H1 (cell line): ENCODE measurements at regions not wholly inside any gene's neighbourhood (a gene's known extent, or its start where the extent isn't known, plus 50 kb on each side); places are given as distances from the start of the nearest gene placed in this dataset.

Experiments
- CTCF ChIA-PET: fragments of 300-600 bp; sonication (Branson Sonifier 250); formaldehyde crosslinking; loops from one replicate; lab custom pipeline; 2021; ENCODE audit not compliant: partially characterized antibody; lab: Charles Lee
- POLR2A ChIA-PET: fragments of 300-600 bp; sonication (Branson Sonifier 250); formaldehyde crosslinking; loops from one replicate; lab custom pipeline; 2021; ENCODE audit warnings: inconsistent platforms; ENCODE audit not compliant: partially characterized antibody; lab: Charles Lee
- DNase-seq, 2 experiments: peaks; one replicate each; pipeline versions ENCODE4 v3.0.0 to v3.0.0-alpha.2; 2010 to 2022; ENCODE audit warnings: low spot score in 2 of 2, low read depth in 1 of 2, mixed read lengths in 1 of 2
- FAIRE-seq: peaks from 2 replicates; lab custom pipeline; 2011; peaks lifted over from hg19 to GRCh38; lab: Jason Lieb, UNC
- H2AFZ ChIP-seq: 2 replicates; pipeline ENCODE4 v1.8.1; 2012; ENCODE audit warnings: low read length, inconsistent platforms
- H2AK5ac ChIP-seq: 2 replicates; pipeline ENCODE4 v1.6.1; 2013; ENCODE audit warnings: low read depth, low read length
- H2BK120ac ChIP-seq: replicated peaks from 2 replicates; pipeline ENCODE3; 2013; ENCODE audit warnings: low read depth, low read length, inconsistent platforms
- H2BK12ac ChIP-seq: 2 replicates; pipeline ENCODE4 v1.6.1; 2013; ENCODE audit warnings: low read depth, low read length
- H2BK15ac ChIP-seq: 2 replicates; pipeline ENCODE4 v1.6.1; 2013; ENCODE audit warnings: low read length
- H2BK20ac ChIP-seq: 2 replicates; pipeline ENCODE4 v1.6.1; 2013; ENCODE audit warnings: low read length
- H2BK5ac ChIP-seq: 2 replicates; pipeline ENCODE4 v1.6.1; 2013; ENCODE audit warnings: low read depth, low read length
- H3K14ac ChIP-seq: 2 replicates; pipeline ENCODE4 v1.6.1; 2013; ENCODE audit warnings: inconsistent platforms; ENCODE audit not compliant: insufficient read length
- H3K18ac ChIP-seq: 2 replicates; pipeline ENCODE4 v1.6.1; 2013; ENCODE audit warnings: low read length; ENCODE audit errors: extremely low read depth
- H3K23ac ChIP-seq: 2 replicates; pipeline ENCODE4 v1.6.1; 2013; ENCODE audit warnings: inconsistent platforms; ENCODE audit not compliant: insufficient read length
- H3K23me2 ChIP-seq: 2 replicates; pipeline ENCODE4 v1.6.1; 2013; ENCODE audit warnings: low read depth, low read length
- H3K27ac ChIP-seq: 2 replicates; pipeline ENCODE4 v1.6.1; 2011; ENCODE audit warnings: low read depth, low read length, inconsistent platforms
- H3K27me3 ChIP-seq, 4 experiments: replicated peaks in 1 of 4; 1 replicate in 1 of 4; 2 replicates in 3 of 4; pipeline versions ENCODE4 v1.6.1 to v1.8.1; 2011 to 2013; ENCODE audit warnings: low read length in 3 of 4, mild to moderate bottlenecking in 3 of 4, inconsistent platforms in 2 of 4, mixed read lengths in 2 of 4, moderate library complexity in 1 of 4; ENCODE audit not compliant: control insufficient read depth in 3 of 4, insufficient read depth in 3 of 4; ENCODE audit errors: extremely low read depth in 1 of 4
- H3K36me3 ChIP-seq, 4 experiments: 2 replicates each; pipeline versions ENCODE4 v1.6.1 to v1.8.1; 2011 to 2013; ENCODE audit warnings: mild to moderate bottlenecking in 4 of 4, low read length in 3 of 4, moderate library complexity in 2 of 4, control low read depth in 1 of 4, inconsistent platforms in 1 of 4; ENCODE audit not compliant: insufficient read depth in 4 of 4, control insufficient read depth in 2 of 4
- H3K4ac ChIP-seq: replicated peaks from 2 replicates; pipeline ENCODE3; 2013; ENCODE audit warnings: low read length, low read depth, mixed read lengths, inconsistent platforms; ENCODE audit not compliant: insufficient read length
- H3K4me1 ChIP-seq, 4 experiments: replicated peaks in 1 of 4; 1 replicate in 1 of 4; 2 replicates in 3 of 4; pipeline versions ENCODE4 v1.6.1 to v1.8.1; 2011 to 2013; ENCODE audit warnings: low read length in 3 of 4, inconsistent platforms in 2 of 4, mixed read lengths in 1 of 4; ENCODE audit not compliant: insufficient read depth in 4 of 4, control insufficient read depth in 3 of 4
- H3K4me2 ChIP-seq, 2 experiments: 2 replicates each; pipeline versions ENCODE4 v1.6.1 to v1.8.1; 2011 to 2013; ENCODE audit warnings: low read depth in 2 of 2, low read length in 2 of 2, control low read depth in 1 of 2, inconsistent platforms in 1 of 2, mild to moderate bottlenecking in 1 of 2; ENCODE audit not compliant: insufficient read depth in 1 of 2
- H3K4me3 ChIP-seq, 4 experiments: fragments of 200-600, 300-600 bp in 1 of 4; sonication (generic), shearing (Covaris generic), sonication (Bioruptor Twin) in 1 of 4; 2 replicates each; pipeline versions ENCODE4 v1.5.1 to v1.8.1; 2011 to 2016; ENCODE audit warnings: low read length in 4 of 4, low read depth in 3 of 4, control low read depth in 2 of 4, inconsistent platforms in 2 of 4, mild to moderate bottlenecking in 2 of 4, mixed read lengths in 1 of 4, moderate library complexity in 1 of 4; ENCODE audit not compliant: insufficient read depth in 2 of 4; ENCODE audit errors: extremely low read depth in 1 of 4
- H3K56ac ChIP-seq: replicated peaks from 2 replicates; pipeline ENCODE3; 2013; ENCODE audit warnings: low read depth, mild to moderate bottlenecking, mixed read lengths, low read length, inconsistent platforms; ENCODE audit not compliant: insufficient read length
- H3K79me1 ChIP-seq: 2 replicates; pipeline ENCODE4 v1.6.1; 2013; ENCODE audit warnings: low read depth, low read length, control low read depth
- H3K79me2 ChIP-seq, 2 experiments: 2 replicates each; pipeline versions ENCODE4 v1.6.1 to v1.8.1; 2012 to 2013; ENCODE audit warnings: low read length in 2 of 2, mild to moderate bottlenecking in 2 of 2, inconsistent platforms in 1 of 2; ENCODE audit not compliant: insufficient read depth in 2 of 2, control insufficient read depth in 1 of 2
- H3K9ac ChIP-seq, 4 experiments: replicated peaks in 1 of 4; 1 replicate in 1 of 4; 2 replicates in 3 of 4; pipeline versions ENCODE4 v1.6.1 to v1.8.1; 2011 to 2013; ENCODE audit warnings: low read depth in 3 of 4, low read length in 3 of 4, control low read depth in 2 of 4, mild to moderate bottlenecking in 2 of 4, moderate library complexity in 2 of 4, inconsistent platforms in 1 of 4; ENCODE audit errors: extremely low read depth in 1 of 4
- H3K9me3 ChIP-seq, 2 experiments: 2 replicates each; pipeline versions ENCODE4 v1.6.1 to v1.8.1; 2012 to 2013; ENCODE audit warnings: mild to moderate bottlenecking in 2 of 2, moderate library complexity in 2 of 2, control low read depth in 1 of 2, inconsistent platforms in 1 of 2, low read depth in 1 of 2, low read length in 1 of 2, mixed read lengths in 1 of 2; ENCODE audit not compliant: insufficient read depth in 2 of 2
- H4K20me1 ChIP-seq, 2 experiments: replicated peaks in 1 of 2; 2 replicates each; pipeline versions ENCODE3 to v1.8.1; 2011 to 2013; ENCODE audit warnings: inconsistent platforms in 2 of 2, low read length in 2 of 2, mild to moderate bottlenecking in 1 of 2; ENCODE audit not compliant: insufficient read depth in 2 of 2, control insufficient read depth in 1 of 2
- H4K5ac ChIP-seq: 2 replicates; pipeline ENCODE4 v1.6.1; 2013; ENCODE audit warnings: low read length, low read depth, mixed read lengths, inconsistent platforms; ENCODE audit not compliant: insufficient read length
- H4K8ac ChIP-seq: 2 replicates; pipeline ENCODE4 v1.8.0; 2013; ENCODE audit warnings: mild to moderate bottlenecking, moderate library complexity, low read length, inconsistent platforms; ENCODE audit not compliant: insufficient read depth; ENCODE audit errors: extremely low read depth
- H4K91ac ChIP-seq: replicated peaks from 2 replicates; pipeline ENCODE3; 2013; ENCODE audit warnings: low read length, mixed read lengths, inconsistent platforms; ENCODE audit not compliant: insufficient read length
- EP300 ChIP-seq, 2 experiments: IDR thresholded peaks; 1 replicate in 1 of 2; 2 replicates in 1 of 2; pipeline ENCODE4 v1.6.1; 2011 to 2012; ENCODE audit warnings: low read depth in 2 of 2, low read length in 2 of 2, mild to moderate bottlenecking in 2 of 2, borderline replicate concordance in 1 of 2, inconsistent platforms in 1 of 2, moderate library complexity in 1 of 2
- TBP ChIP-seq: IDR thresholded peaks from 2 replicates; pipeline ENCODE4 v1.6.1; 2011; ENCODE audit warnings: low read depth, low read length, improper control_type of control experiment
- WGBS, 2 experiments: shearing (Covaris generic) in 1 of 2; methylation state at CpG; one replicate each; pipeline versions ENCODE4 v1.1.6 to v1.1.7; 2013 to 2015; ENCODE audit warnings: low lambda C conversion rate in 2 of 2, mixed read lengths in 2 of 2, inconsistent platforms in 1 of 2, low coverage in 1 of 2, missing lambda C conversion rate in 1 of 2; ENCODE audit not compliant: insufficient replicate concordance in 2 of 2, insufficient coverage in 1 of 2, insufficient read length in 1 of 2; ENCODE audit errors: extremely low coverage in 1 of 2, missing lambda C conversion rate in 1 of 2; 5-methylcytosine and 5-hydroxymethylcytosine counted together

GRCh38 chr20:54846948-54847347 lies 371.6 kb downstream of the DOK5 start:
- POLR2A ChIA-PET, result no interaction called here
- Histone ChIP-seq H3K27me3 (no peaks in the 10 kb centered on the region), H3K36me3 (no peaks in the 10 kb centered on the region), H3K56ac (no peak overlapping the region), H2BK15ac (no peak overlapping the region), H3K23me2 (no peaks in the 10 kb centered on the region; the same call in 1 of the 2 replicates), H2BK120ac (no peak overlapping the region), H4K20me1 (no peaks in the 10 kb centered on the region), H3K4ac (no peak overlapping the region), H2AK5ac (no peak overlapping the region), H3K9ac (no peak overlapping the region), H3K4me2 (no peak overlapping the region), H3K18ac (no peak overlapping the region), H2AFZ (no peak overlapping the region), H4K91ac (no peak overlapping the region), H4K5ac (no peak overlapping the region), H4K8ac (no peak overlapping the region), H3K4me1 (no peaks in the 10 kb centered on the region), H2BK5ac (no peak overlapping the region), H3K14ac (no peak overlapping the region), H3K79me2 (no peaks in the 10 kb centered on the region), H3K9me3 (no peaks in the 10 kb centered on the region), H3K79me1 (no peaks in the 10 kb centered on the region), H2BK12ac (no peak overlapping the region), H3K27ac (no peak overlapping the region), H3K4me3 (no peak overlapping the region), H3K23ac (no peak overlapping the region), H2BK20ac (no peak overlapping the region)
- no peak for FAIRE-seq
- CTCF ChIA-PET, result interaction anchor here (0.6 kb wide), 1 partner anchor 819 kb away, joined by 3 read pairs; no protein-coding TSS in a partner anchor
- no peak for TF ChIP-seq TBP
- no peak for TF ChIP-seq EP300 (IDR thresholded peaks at IDR 0.05; ENCODE audit: borderline replicate concordance in 1 of 2, low read depth in 2 of 2, low read length in 2 of 2)
- DNase-seq, result no peak
- 96% methylated on average over 4 of the region's 4 CpGs; no CpG with 5 or more reads in 1 of the 2 experiments for WGBS, 2 experiments
